OCI-LY1 (cell line): ENCODE measurements at regions not wholly inside any gene's neighbourhood (a gene's known extent, or its start where the extent isn't known, plus 50 kb on each side); places are given as distances from the start of the nearest gene placed in this dataset.
"Not testable (repeated sequence)": the region's sequence is repeated elsewhere in the genome, so short reads cannot be mapped to it uniquely, and the experiment has no call there.

Experiments used
- EZH2 ChIP-seq: fragments of 200-600 bp; sonication (generic), shearing (Covaris generic); IDR thresholded peaks from 2 replicates; pipeline ENCODE4 v1.8.0; 2017; ENCODE audit warnings: borderline replicate concordance, mixed run types, mild to moderate bottlenecking, antibody characterized with exemption, low read length, moderate library complexity, mixed read lengths
- TF ChIP-seq, protein P1 (sequence below): fragments of 200-600 bp; sonication (generic), shearing (Covaris generic); IDR thresholded peaks from 2 replicates; pipeline ENCODE4 v1.5.1; 2017; ENCODE audit warnings: mild to moderate bottlenecking, antibody characterized with exemption, low read length, moderate library complexity, mixed read lengths

GRCh38 chr5:1603916-1604315 is 80.2 kb upstream of the LPCAT1 start:
- TF ChIP-seq, protein P1, sequence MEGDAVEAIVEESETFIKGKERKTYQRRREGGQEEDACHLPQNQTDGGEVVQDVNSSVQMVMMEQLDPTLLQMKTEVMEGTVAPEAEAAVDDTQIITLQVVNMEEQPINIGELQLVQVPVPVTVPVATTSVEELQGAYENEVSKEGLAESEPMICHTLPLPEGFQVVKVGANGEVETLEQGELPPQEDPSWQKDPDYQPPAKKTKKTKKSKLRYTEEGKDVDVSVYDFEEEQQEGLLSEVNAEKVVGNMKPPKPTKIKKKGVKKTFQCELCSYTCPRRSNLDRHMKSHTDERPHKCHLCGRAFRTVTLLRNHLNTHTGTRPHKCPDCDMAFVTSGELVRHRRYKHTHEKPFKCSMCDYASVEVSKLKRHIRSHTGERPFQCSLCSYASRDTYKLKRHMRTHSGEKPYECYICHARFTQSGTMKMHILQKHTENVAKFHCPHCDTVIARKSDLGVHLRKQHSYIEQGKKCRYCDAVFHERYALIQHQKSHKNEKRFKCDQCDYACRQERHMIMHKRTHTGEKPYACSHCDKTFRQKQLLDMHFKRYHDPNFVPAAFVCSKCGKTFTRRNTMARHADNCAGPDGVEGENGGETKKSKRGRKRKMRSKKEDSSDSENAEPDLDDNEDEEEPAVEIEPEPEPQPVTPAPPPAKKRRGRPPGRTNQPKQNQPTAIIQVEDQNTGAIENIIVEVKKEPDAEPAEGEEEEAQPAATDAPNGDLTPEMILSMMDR: not testable (repeated sequence)
- TF ChIP-seq EZH2: not testable (repeated sequence)
